Loucy (cell line): ENCODE measurements at regions not wholly inside any gene's neighbourhood (a gene's known extent, or its start where the extent isn't known, plus 50 kb on each side); places are given as distances from the start of the nearest gene placed in this dataset.

Experiments used
- CTCF ChIP-seq: fragments of 200-600 bp; sonication (generic); conservative IDR thresholded peaks from 2 replicates; pipeline ENCODE4 v1.5.1; 2014; ENCODE audit warnings: mild to moderate bottlenecking, antibody characterized with exemption, low read length
- EZH2phosphoT487 ChIP-seq: fragments of 200-600 bp; IDR thresholded peaks from 2 replicates; pipeline ENCODE4 v1.6.1; 2018; ENCODE audit warnings: antibody characterized with exemption, mild to moderate bottlenecking, moderate library complexity, borderline replicate concordance

DNA sequence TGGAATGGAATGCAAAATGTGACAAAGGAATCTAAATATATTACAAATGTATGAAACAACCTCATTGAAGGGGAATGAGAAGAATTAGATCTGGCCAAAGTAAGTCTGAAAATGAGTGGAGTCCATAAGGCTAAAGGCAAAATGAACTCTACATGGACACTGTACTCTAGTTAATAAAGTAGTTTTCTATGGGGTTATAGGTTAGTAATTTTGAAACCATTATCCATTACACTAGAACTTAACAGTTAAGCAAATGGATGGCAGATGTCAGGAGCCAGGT, 222.1 kb downstream of the NUAK1 start:
- TF ChIP-seq CTCF (no peak), EZH2phosphoT487 (no peak)
